HAP-1 (cell line): ENCODE measurements at regions not wholly inside any gene's neighbourhood (a gene's known extent, or its start where the extent isn't known, plus 50 kb on each side); places are given as distances from the start of the nearest gene placed in this dataset.

Source experiments
- DNase-seq, 2 experiments: peaks; one replicate each; pipeline ENCODE4 v3.0.0-alpha.2; 2016 to 2020; ENCODE audit warnings: low spot score in 2 of 2
- H3K27me3 ChIP-seq: fragments of 250-450 bp; sonication (Bioruptor Pico); 2 replicates; pipeline ENCODE4 v1.5.1; 2020; ENCODE audit warnings: low read depth, mild to moderate bottlenecking, moderate library complexity
- H3K36me3 ChIP-seq: fragments of 250-450 bp; sonication (Bioruptor Pico); replicated peaks from 2 replicates; pipeline ENCODE4 v1.5.1; 2020; ENCODE audit warnings: mild to moderate bottlenecking
- H3K4me1 ChIP-seq: fragments of 250-450 bp; sonication (Bioruptor Pico); 2 replicates; pipeline ENCODE4 v1.5.1; 2020; ENCODE audit warnings: mild to moderate bottlenecking
- H3K4me3 ChIP-seq: fragments of 250-450 bp; sonication (Bioruptor Pico); 2 replicates; pipeline ENCODE4 v1.5.1; 2020; ENCODE audit warnings: mild to moderate bottlenecking, moderate library complexity
- H3K9me3 ChIP-seq: fragments of 250-450 bp; sonication (Bioruptor Pico); 2 replicates; pipeline ENCODE4 v1.5.1; 2020; ENCODE audit warnings: mild to moderate bottlenecking, moderate library complexity
- in situ Hi-C: fragments of 300-500 bp; cut with MboI; formaldehyde crosslinking; loops from 3 replicates; pipeline ENCODE4 v1.14.3; 2020; ENCODE audit warnings: low sequenced_read_pairs, inconsistent platforms, mixed read lengths

DNA sequence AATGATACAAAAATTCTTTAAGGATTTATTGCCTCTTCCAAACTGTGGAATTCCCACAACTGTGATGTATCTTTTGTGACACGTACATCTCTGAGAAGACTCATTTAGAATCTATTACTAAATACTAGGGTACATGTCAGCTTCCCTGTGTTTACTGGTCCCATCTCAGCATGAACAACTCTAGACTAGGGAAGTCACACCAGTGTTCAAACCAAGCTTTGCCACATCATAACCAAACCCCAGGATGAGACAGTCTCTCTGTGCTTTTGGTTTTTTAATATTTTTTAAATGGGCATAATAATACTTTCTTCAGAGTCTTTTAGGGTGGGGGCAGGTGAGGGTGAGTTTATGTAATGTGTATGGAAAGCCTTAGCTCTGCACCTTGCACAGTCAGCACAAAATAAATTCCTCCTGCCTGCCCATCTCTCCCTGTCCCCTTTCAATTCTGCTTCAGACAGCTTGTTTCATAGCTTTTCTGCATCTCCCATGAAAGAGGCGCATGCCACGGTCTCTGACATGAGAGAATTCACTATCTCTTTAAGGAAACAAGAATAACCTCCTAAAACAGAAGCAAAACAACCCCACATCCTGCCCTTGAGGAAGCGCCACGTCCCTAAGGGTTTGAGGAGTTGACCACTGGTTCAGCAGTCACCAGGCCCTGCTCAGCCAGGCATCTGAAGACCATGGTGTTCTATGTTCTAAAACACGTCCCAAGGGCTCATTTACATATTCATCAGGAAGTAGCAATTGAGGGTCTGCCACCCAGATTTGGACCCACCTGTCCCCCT is 174.5 kb downstream of the USP12 start:
- in situ Hi-C loops = no loop called here
- no peaks in the 10 kb centered on the region for H3K27me3 ChIP-seq

DNA sequence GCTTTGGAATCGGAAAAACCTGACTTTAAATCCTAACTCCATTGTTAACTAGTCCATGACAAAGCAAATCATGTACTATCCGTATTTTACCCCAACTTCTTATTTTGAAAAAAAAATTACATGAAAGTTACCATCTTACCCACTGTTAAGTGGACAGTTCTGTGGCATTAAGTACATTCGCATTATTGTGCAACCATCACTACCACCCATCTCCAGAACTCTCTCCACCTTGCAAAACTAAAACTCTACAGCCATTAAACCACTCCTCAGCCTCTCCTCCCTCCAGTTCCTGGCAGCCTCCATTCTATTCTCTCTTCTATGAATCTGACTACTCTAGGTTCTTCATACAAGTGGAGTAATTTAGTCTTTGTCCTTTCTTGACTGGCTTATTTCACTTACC is 176.5 kb downstream of the USP12 start:
- H3K4me1 ChIP-seq = no peaks in the 10 kb centered on the region
- no peak overlapping the region for H3K4me3 ChIP-seq
- no peaks in the 10 kb centered on the region for H3K36me3 ChIP-seq
- no peak for DNase-seq
- no peaks in the 10 kb centered on the region for H3K9me3 ChIP-seq
- H3K27me3 ChIP-seq = no peaks in the 10 kb centered on the region
- in situ Hi-C loops = no loop called here

More for the DNA sequence above, 174.5 kb downstream of the USP12 start:
- Histone ChIP-seq H3K9me3 (no peaks in the 10 kb centered on the region), H3K36me3 (no peaks in the 10 kb centered on the region), H3K4me3 (no peak overlapping the region), H3K4me1 (no peaks in the 10 kb centered on the region)
- no peak for DNase-seq

DNA sequence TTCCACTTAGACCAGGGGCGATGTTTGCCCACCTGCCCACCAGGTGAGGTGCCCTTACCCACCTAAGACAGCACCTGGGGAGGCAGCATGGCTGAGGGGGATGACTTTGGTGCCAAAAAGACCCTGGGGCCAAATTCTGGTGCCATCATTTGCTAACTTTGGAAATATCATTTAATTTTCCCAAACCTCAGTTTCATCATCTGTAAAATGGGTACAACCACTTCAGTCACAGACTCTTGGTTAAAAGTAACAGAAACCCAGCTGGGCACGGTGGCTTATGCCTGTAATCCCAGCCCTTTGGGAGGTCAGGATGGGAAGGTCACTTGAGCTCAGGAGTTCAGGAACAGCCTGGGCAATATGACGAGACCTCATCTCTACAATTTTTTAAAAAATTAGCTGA is 177.8 kb downstream of the USP12 start:
- Histone ChIP-seq H3K27me3 (no peaks in the 10 kb centered on the region), H3K36me3 (no peaks in the 10 kb centered on the region), H3K4me3 (no peak overlapping the region), H3K4me1 (no peaks in the 10 kb centered on the region), H3K9me3 (no peaks in the 10 kb centered on the region)
- in situ Hi-C loops = no loop called here
- DNase-seq = no peak

DNA sequence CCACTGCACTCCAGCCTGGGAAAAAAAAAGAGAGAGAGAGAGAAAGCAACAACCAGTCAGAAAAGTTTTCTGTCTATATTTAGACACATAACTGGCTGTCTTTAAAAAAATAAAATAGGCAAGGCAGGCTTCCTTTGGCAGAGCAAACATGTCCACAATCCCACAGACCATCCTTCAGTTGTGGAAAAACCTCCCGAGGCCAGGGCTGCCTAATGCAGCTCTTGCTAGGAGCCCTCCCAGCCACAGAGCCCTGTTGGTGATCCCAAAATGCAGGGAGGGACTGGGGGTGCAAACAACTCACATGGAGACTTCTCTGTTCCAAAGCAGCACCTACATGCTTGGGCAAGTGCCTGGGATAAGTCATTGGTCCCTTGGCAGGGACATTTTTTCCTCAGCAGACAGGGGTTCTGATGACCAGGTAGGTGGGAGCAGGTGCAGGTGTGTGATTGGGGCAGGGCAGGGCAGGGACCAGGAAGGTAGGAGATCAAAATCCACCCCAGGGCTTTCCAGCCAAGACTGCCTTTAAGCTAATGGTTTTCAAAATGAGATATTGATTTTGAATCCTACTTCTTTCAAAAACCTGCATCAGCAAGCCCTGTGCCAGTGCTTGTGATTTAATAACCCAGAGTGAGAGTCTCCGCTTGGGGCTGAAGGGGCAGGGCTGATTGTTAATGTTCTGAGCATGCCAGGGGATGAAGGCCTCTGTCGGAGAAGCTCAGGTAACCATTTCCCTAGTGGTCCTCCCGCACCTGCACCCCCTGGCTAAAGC is 178.5 kb downstream of the USP12 start:
- Histone ChIP-seq H3K36me3 (no peaks in the 10 kb centered on the region), H3K27me3 (no peaks in the 10 kb centered on the region), H3K4me3 (no peak overlapping the region), H3K4me1 (no peaks in the 10 kb centered on the region), H3K9me3 (no peaks in the 10 kb centered on the region)
- DNase-seq = no peak
- in situ Hi-C loops = no loop called here

DNA sequence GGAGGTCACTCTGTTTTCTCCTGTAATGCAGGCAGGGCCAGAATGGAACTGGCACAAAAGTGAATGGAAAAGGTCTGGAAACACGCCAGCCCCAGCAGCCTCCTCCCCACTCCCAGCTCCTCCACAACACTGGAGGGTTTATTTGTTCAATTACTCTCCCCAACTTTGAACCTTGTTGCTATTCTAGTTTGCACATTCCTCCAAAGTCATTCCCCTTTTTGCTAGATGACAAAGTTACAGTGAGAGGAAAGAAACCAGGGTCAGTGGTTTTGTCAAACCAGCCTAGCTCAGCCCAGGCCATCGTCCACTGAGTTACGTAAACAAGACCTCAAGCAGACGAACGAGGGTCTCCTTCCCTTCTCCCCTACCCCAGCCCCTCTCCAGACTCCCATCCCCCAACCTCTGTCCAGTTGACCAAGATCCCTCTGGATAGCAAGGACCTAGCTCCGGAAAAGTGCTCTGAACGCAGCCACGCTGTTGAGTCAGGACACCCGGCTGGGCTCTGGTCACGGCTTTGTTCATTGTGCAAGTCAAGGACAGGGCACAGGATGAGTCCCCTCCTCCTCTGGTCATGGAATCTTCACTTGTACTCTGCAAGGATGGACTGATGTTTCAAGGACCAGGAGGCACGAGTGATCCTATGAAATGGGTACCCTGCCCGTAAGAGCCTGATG is 180.0 kb downstream of the USP12 start:
- Histone ChIP-seq H3K9me3 (no peaks in the 10 kb centered on the region), H3K4me3 (no peak overlapping the region), H3K27me3 (no peaks in the 10 kb centered on the region), H3K36me3 (no peaks in the 10 kb centered on the region), H3K4me1 (no peaks in the 10 kb centered on the region)
- in situ Hi-C loops = no loop called here
- DNase-seq = no peak

DNA sequence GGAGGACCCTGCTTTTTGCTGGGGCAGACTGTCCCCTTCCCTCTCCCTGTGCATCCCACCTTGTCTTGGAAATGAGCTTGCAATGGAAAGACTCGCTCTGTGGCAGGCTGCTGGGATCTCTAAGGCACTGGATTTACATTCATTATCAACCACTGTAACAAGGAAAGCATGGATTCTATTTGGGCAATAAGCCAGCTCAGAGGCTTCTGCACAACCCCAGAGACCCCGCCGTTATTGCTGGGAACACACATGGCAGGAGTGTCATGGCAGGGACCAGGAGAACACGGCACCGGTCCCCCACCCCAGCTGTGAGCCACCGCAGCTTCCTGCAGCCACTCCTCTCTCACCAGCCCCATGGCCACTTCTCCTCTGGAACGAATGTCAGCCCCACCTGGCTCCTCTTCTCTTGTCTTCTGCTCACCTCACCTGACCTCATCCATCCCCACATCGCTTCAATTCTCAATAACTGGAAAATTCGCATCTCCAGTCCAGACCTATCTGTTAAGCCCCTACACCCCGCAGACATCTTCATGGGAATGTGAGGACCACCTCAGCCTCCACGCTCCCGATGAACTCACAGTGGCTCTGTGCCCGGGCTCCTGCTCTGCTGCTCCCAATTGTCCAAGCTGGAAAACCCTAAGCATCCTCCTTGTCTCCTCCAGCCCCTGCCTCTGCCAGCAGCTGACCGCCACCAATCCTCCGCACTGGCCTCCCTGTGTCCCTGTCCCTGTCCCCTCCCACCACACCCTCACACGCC is 181.5 kb downstream of the USP12 start:
- Histone ChIP-seq H3K4me1 (no peaks in the 10 kb centered on the region), H3K36me3 (no peaks in the 10 kb centered on the region), H3K27me3 (no peaks in the 10 kb centered on the region), H3K9me3 (no peaks in the 10 kb centered on the region), H3K4me3 (no peak overlapping the region)
- in situ Hi-C loops = loop anchor here (5.0 to 10.0 kb wide), 2 partner anchors 265 to 372 kb away; partner anchors contain the start of gene RPL21
- no peak for DNase-seq

DNA sequence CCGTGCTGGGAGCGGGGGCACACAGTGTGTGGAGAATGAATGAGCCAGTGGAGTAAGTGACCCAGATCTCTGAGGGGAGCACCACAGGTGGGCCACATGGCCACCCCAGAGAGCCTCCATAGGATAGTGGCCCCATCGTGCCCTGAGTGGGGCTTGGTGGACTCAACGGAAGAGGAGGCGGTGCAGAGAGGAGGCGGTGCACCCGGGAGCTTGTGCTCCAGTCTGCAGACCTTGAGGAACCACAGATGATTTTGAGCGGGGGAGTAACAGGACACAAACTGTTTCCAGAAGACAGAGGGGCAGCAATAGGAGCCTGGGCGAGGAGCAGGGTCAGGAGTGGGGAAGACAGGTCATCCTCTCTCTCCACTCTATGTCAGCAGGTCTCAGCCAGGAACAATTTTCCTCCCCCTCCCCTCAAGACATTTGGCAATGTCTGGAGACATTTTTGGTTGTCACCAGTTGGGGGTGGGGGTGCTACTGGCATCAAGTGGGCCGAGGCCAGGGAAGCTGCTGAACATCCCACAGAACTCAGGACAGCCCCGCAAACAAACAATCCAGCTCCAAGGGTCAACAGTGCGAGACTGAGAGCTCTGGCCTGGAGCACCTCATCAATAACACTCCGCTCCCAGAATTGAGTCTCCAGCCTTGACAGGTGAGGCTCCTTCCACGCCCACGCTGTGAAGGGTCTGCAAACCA is 182.2 kb downstream of the USP12 start:
- in situ Hi-C loops = loop anchor here (5.0 to 10.0 kb wide), 2 partner anchors 265 to 373 kb away; partner anchors contain the start of gene RPL21
- no peaks in the 10 kb centered on the region for H3K4me1 ChIP-seq
- no peaks in the 10 kb centered on the region for H3K36me3 ChIP-seq
- DNase-seq = no peak
- no peaks in the 10 kb centered on the region for H3K27me3 ChIP-seq
- H3K9me3 ChIP-seq = no peaks in the 10 kb centered on the region
- H3K4me3 ChIP-seq = no peak overlapping the region

DNA sequence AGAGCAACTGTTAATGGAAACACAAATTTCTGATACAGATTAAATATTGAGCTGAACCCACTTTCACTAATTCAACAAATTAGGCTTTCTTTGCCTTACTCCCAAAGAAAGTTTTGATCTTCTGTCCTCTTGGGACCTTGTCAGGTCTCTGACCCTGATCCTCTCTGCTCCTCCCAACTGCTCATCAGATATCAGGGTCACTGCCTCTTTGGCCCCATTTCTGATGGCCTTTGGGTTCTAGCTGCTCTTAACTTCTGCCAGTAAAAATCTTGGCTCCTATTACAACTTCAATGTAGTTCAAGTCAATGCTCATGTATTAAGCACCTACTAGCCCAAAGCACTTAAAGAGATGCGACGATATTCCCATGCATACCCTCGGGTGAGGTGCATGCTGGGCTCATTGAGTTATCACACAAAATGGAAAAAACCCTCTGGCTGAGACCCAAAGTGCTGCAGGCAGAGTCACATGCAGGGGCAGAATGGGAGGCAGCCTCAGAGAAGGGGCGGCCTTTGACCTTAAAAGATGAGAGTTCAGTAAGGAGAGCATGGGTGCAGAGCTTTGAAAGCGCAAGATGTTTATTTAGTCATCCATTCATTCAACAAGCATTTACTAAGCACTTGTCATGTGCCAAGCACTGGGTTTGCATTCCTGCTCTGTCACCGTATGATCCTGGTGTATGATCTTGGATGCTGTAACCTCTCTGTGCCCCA is 183.4 kb downstream of the USP12 start:
- in situ Hi-C loops = loop anchor here (5.0 to 10.0 kb wide), 2 partner anchors 267 to 374 kb away; partner anchors contain the start of gene RPL21

DNA sequence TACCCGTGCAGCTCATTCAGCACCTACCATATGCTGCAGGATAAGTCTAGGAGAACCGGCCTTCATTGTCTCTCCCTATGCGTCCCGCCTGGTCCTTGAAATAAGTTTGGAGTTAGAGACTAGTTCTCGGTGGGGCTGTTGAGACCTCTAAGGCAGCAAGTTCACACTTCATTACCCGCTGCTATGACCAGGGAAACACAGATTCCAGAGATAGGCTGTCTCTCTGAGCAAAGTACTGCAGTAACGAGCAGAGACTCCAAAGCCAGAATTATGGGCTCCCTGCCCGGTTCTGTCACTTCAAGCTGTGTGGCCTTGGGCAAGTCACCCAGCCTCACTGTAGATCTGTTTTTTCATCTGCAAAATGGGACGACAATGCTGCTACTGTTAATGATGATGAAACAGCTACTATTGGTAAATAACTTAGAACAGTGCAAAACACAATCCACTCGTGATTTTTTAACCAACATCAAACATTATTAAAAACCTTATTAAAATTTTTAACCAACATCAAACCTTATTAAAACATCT is 184.1 kb downstream of the USP12 start:
- no peak overlapping the region for H3K4me3 ChIP-seq
- H3K27me3 ChIP-seq = no peaks in the 10 kb centered on the region
- in situ Hi-C loops = loop anchor here (5.0 to 10.0 kb wide), 2 partner anchors 267 to 375 kb away; partner anchors contain the start of gene RPL21
- no peaks in the 10 kb centered on the region for H3K9me3 ChIP-seq
- H3K36me3 ChIP-seq = no peaks in the 10 kb centered on the region
- H3K4me1 ChIP-seq = no peaks in the 10 kb centered on the region
- DNase-seq = no peak

More for the DNA sequence above, 183.4 kb downstream of the USP12 start:
- no peak for DNase-seq
- H3K4me3 ChIP-seq = no peak overlapping the region
- no peaks in the 10 kb centered on the region for H3K36me3 ChIP-seq
- H3K4me1 ChIP-seq = no peaks in the 10 kb centered on the region
- H3K9me3 ChIP-seq = no peaks in the 10 kb centered on the region
- H3K27me3 ChIP-seq = no peaks in the 10 kb centered on the region

DNA sequence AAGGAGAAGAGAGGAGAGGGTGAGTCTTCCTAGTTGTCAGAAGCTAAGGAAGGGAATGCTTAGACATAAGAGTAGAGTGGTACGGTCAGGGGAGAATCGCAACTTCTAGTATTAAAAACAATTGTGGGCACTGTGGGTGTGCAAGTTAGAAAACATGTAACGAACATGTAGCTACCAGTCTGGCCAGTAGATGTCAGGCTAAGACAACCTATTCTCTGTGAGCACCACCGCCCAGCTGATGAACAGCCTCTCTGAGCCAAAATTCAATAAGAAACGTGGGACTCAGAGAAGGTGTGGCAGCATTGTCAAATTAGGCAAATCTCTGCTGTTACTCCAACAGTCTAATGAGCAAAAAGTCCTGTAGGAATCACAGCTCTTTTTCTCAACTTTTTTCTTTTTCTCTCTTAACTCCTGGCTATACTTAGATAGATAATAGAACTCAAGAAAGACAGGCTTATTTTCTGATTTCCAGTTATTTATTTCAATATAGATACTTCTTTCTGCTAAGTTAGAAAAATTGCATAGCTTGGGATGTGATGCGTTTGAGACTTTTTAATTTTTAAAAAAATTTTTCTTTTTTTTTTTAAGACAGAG is 186.2 kb downstream of the USP12 start:
- no peaks in the 10 kb centered on the region for H3K27me3 ChIP-seq
- in situ Hi-C loops = loop anchor here (5.0 to 10.0 kb wide), 2 partner anchors 269 to 377 kb away; partner anchors contain the start of gene RPL21
- no peak overlapping the region for H3K4me3 ChIP-seq
- DNase-seq = peak; percentile 82 to 83
- H3K4me1 ChIP-seq = no peaks in the 10 kb centered on the region
- no peaks in the 10 kb centered on the region for H3K9me3 ChIP-seq
- H3K36me3 ChIP-seq = no peaks in the 10 kb centered on the region

DNA sequence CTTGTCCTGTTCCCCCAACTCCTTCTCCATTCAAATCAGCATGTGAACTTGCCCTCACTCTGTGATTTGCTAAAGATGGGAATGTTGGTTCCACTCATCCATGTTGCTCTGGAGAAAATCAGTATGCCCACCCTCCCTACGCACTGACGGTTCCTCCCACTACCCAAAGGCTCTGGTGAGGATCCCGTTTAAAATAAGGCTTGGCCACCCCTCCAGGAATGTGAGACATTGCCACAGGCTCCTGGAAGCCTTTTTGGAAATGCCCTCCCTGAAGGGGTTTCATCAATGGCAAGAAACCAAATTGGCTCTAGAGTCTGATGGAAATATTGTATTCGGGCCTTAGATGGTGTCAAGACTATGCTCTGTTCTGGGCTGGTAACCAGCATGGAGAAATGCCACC is 187.3 kb downstream of the USP12 start:
- in situ Hi-C loops = loop anchor here (10.0 kb wide), 1 partner anchor 270 kb away; the partner anchor contains the start of gene RPL21
- Histone ChIP-seq H3K9me3 (no peaks in the 10 kb centered on the region), H3K4me3 (no peak overlapping the region), H3K4me1 (no peaks in the 10 kb centered on the region), H3K27me3 (no peaks in the 10 kb centered on the region), H3K36me3 (no peaks in the 10 kb centered on the region)
- no peak for DNase-seq
